ENCODE measurements at regions not wholly inside any gene's neighbourhood (a gene's known extent, or its start where the extent isn't known, plus 50 kb on each side); places are given as distances from the start of the nearest gene placed in this dataset.

GRCh38 chr5:4370218-4370617, 769.9 kb upstream of the ADAMTS16 start:
- no peaks in the 10 kb centered on the region for H3K79me2 ChIP-seq (ENCODE audit: control insufficient read depth, insufficient read depth, low read length, unreplicated experiment)
- no peak overlapping the region for H3K27ac ChIP-seq (ENCODE audit: low read depth, low read length)
- no peaks in the 10 kb centered on the region for H3K36me3 ChIP-seq (ENCODE audit: insufficient read depth, low read length)
- H3K4me1 ChIP-seq (ENCODE audit: control insufficient read depth, insufficient read depth, low read length, unreplicated experiment): no peaks in the 10 kb centered on the region
- no peak overlapping the region for H2AFZ ChIP-seq (ENCODE audit: low read length, unreplicated experiment)
- no peak overlapping the region for H3K4me3 ChIP-seq (ENCODE audit: low read depth, low read length)
- H3K27me3 ChIP-seq (ENCODE audit: insufficient read depth, low read length): no peaks in the 10 kb centered on the region

- H3K79me2 ChIP-seq (ENCODE audit: control insufficient read depth, insufficient read depth, low read length, unreplicated experiment): no peaks in the 10 kb centered on the region
- H2AFZ ChIP-seq (ENCODE audit: low read length, unreplicated experiment): no peak overlapping the region
- H3K27ac ChIP-seq (ENCODE audit: low read depth, low read length): no peak overlapping the region
- no peaks in the 10 kb centered on the region for H3K36me3 ChIP-seq (ENCODE audit: insufficient read depth, low read length)
- no peaks in the 10 kb centered on the region for H3K4me1 ChIP-seq (ENCODE audit: control insufficient read depth, insufficient read depth, low read length, unreplicated experiment)
- no peak overlapping the region for H3K4me3 ChIP-seq (ENCODE audit: low read depth, low read length)
- no peaks in the 10 kb centered on the region for H3K27me3 ChIP-seq (ENCODE audit: insufficient read depth, low read length)
Measured at GRCh38 chr5:4372481-4372880, 767.6 kb upstream of the ADAMTS16 start.

- Histone ChIP-seq H3K4me3 (ENCODE audit: low read depth, low read length) (no peak overlapping the region), H3K27ac (ENCODE audit: low read depth, low read length) (no peak overlapping the region), H3K79me2 (ENCODE audit: control insufficient read depth, insufficient read depth, low read length, unreplicated experiment) (no peaks in the 10 kb centered on the region), H2AFZ (ENCODE audit: low read length, unreplicated experiment) (no peak overlapping the region), H3K4me1 (ENCODE audit: control insufficient read depth, insufficient read depth, low read length, unreplicated experiment) (no peaks in the 10 kb centered on the region), H3K27me3 (ENCODE audit: insufficient read depth, low read length) (no peaks in the 10 kb centered on the region), H3K36me3 (ENCODE audit: insufficient read depth, low read length) (no peaks in the 10 kb centered on the region)
Measured at GRCh38 chr5:4373051-4373820, 766.9 kb upstream of the ADAMTS16 start.

- Histone ChIP-seq H3K27me3 (ENCODE audit: insufficient read depth, low read length) (no peaks in the 10 kb centered on the region), H3K4me3 (ENCODE audit: low read depth, low read length) (no peak overlapping the region), H3K4me1 (ENCODE audit: control insufficient read depth, insufficient read depth, low read length, unreplicated experiment) (no peaks in the 10 kb centered on the region), H2AFZ (ENCODE audit: low read length, unreplicated experiment) (no peak overlapping the region), H3K36me3 (ENCODE audit: insufficient read depth, low read length) (no peaks in the 10 kb centered on the region), H3K27ac (ENCODE audit: low read depth, low read length) (no peak overlapping the region), H3K79me2 (ENCODE audit: control insufficient read depth, insufficient read depth, low read length, unreplicated experiment) (no peaks in the 10 kb centered on the region)
Measured at GRCh38 chr5:4374866-4375265, 765.3 kb upstream of the ADAMTS16 start.

GRCh38 chr5:4375640-4376039, 764.5 kb upstream of the ADAMTS16 start:
- no peak overlapping the region for H3K4me3 ChIP-seq (ENCODE audit: low read depth, low read length)
- H2AFZ ChIP-seq (ENCODE audit: low read length, unreplicated experiment): no peak overlapping the region
- no peaks in the 10 kb centered on the region for H3K79me2 ChIP-seq (ENCODE audit: control insufficient read depth, insufficient read depth, low read length, unreplicated experiment)
- H3K27ac ChIP-seq (ENCODE audit: low read depth, low read length): no peak overlapping the region
- no peaks in the 10 kb centered on the region for H3K4me1 ChIP-seq (ENCODE audit: control insufficient read depth, insufficient read depth, low read length, unreplicated experiment)
- H3K27me3 ChIP-seq (ENCODE audit: insufficient read depth, low read length): no peaks in the 10 kb centered on the region
- no peaks in the 10 kb centered on the region for H3K36me3 ChIP-seq (ENCODE audit: insufficient read depth, low read length)

- Histone ChIP-seq H3K36me3 (ENCODE audit: insufficient read depth, low read length) (no peaks in the 10 kb centered on the region), H3K4me1 (ENCODE audit: control insufficient read depth, insufficient read depth, low read length, unreplicated experiment) (no peaks in the 10 kb centered on the region), H3K27me3 (ENCODE audit: insufficient read depth, low read length) (no peaks in the 10 kb centered on the region), H3K4me3 (ENCODE audit: low read depth, low read length) (no peak overlapping the region), H3K27ac (ENCODE audit: low read depth, low read length) (no peak overlapping the region), H2AFZ (ENCODE audit: low read length, unreplicated experiment) (no peak overlapping the region), H3K79me2 (ENCODE audit: control insufficient read depth, insufficient read depth, low read length, unreplicated experiment) (no peaks in the 10 kb centered on the region)
Measured at GRCh38 chr5:4383102-4383501, 757.0 kb upstream of the ADAMTS16 start.

DNA sequence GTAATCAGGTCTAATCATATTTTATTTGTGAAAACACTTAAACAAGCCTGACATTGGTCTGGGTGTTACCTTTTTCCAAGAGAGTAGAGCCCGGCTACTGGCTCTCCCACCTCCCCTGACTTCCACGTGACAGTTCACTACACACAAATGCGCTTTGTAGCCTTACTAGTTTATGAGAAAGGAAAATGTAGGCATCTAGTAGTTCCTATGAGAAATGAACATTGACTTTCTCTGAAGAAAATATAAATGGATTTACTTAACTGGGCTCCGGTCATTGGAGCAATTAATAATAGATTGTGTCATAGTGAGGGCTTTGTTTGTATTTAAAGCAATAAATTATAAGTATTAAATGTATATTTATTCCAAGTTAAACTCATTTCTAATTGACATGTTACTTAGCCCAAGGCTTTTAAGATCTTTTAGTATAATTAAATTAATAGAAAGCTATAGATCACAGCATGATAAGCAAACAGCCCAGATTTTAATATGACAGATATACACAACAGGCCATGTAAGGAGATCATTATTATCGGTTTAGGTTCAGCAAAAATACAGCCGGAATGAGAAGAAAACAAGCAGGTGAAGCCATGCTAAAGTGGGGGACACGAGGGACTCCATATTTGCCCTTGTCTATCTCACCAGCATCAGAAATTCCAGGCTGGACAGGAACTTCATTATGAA, 756.5 kb upstream of the ADAMTS16 start:
- Histone ChIP-seq H2AFZ (ENCODE audit: low read length, unreplicated experiment) (no peak overlapping the region), H3K36me3 (ENCODE audit: insufficient read depth, low read length) (no peaks in the 10 kb centered on the region), H3K79me2 (ENCODE audit: control insufficient read depth, insufficient read depth, low read length, unreplicated experiment) (no peaks in the 10 kb centered on the region), H3K27me3 (ENCODE audit: insufficient read depth, low read length) (no peaks in the 10 kb centered on the region), H3K27ac (ENCODE audit: low read depth, low read length) (no peak overlapping the region), H3K4me1 (ENCODE audit: control insufficient read depth, insufficient read depth, low read length, unreplicated experiment) (no peaks in the 10 kb centered on the region), H3K4me3 (ENCODE audit: low read depth, low read length) (no peak overlapping the region)

DNA sequence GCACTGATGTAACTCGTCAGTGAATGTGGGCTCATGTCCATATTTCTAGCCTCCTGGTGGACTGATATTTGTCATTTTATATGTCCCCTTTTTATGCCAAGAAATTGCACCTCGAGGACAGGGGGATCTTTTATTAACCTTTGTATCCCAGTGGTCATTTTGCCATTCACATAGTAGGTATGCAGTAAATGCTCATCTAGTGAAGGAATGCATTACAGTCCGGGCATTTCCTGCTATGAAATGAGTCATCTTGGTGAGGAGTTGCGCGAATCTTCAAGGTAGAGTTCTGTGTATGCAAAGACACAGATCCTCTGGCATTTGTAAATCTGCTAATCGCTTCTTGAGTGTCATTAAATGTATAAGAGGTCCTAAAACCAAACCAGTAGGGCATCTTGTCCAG, 755.5 kb upstream of the ADAMTS16 start:
- Histone ChIP-seq H2AFZ (ENCODE audit: low read length, unreplicated experiment) (no peak overlapping the region), H3K27ac (ENCODE audit: low read depth, low read length) (no peak overlapping the region), H3K79me2 (ENCODE audit: control insufficient read depth, insufficient read depth, low read length, unreplicated experiment) (no peaks in the 10 kb centered on the region), H3K4me1 (ENCODE audit: control insufficient read depth, insufficient read depth, low read length, unreplicated experiment) (no peaks in the 10 kb centered on the region), H3K36me3 (ENCODE audit: insufficient read depth, low read length) (no peaks in the 10 kb centered on the region), H3K27me3 (ENCODE audit: insufficient read depth, low read length) (no peaks in the 10 kb centered on the region), H3K4me3 (ENCODE audit: low read depth, low read length) (no peak overlapping the region)

GRCh38 chr5:4386152-4386551, 754.0 kb upstream of the ADAMTS16 start:
- Histone ChIP-seq H3K4me3 (ENCODE audit: low read depth, low read length) (no peak overlapping the region), H3K27me3 (ENCODE audit: insufficient read depth, low read length) (no peaks in the 10 kb centered on the region), H3K27ac (ENCODE audit: low read depth, low read length) (no peak overlapping the region), H3K36me3 (ENCODE audit: insufficient read depth, low read length) (no peaks in the 10 kb centered on the region), H2AFZ (ENCODE audit: low read length, unreplicated experiment) (no peak overlapping the region), H3K4me1 (ENCODE audit: control insufficient read depth, insufficient read depth, low read length, unreplicated experiment) (no peaks in the 10 kb centered on the region), H3K79me2 (ENCODE audit: control insufficient read depth, insufficient read depth, low read length, unreplicated experiment) (no peaks in the 10 kb centered on the region)

DNA sequence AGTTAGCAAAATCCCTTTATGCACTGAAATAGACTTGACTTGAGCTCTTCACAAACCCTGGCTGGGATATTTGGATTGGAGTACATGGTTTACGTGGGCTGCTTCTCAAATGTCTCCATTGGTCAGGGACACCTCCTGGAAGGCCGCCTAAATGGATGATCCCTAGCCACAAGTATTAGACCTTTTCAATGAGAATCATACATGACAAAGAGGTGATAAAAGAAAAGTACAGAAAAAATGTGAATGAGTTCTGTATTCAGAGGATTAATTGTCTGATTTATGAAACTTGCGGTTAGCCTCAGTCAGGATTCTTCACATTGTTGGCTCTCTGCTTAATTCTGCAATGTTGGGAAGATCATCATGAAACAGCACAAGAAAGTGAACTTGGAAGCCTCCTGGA, 752.8 kb upstream of the ADAMTS16 start:
- H3K36me3 ChIP-seq (ENCODE audit: insufficient read depth, low read length): no peaks in the 10 kb centered on the region
- H2AFZ ChIP-seq (ENCODE audit: low read length, unreplicated experiment): no peak overlapping the region
- H3K4me1 ChIP-seq (ENCODE audit: control insufficient read depth, insufficient read depth, low read length, unreplicated experiment): no peaks in the 10 kb centered on the region
- no peaks in the 10 kb centered on the region for H3K27me3 ChIP-seq (ENCODE audit: insufficient read depth, low read length)
- H3K27ac ChIP-seq (ENCODE audit: low read depth, low read length): no peak overlapping the region
- H3K4me3 ChIP-seq (ENCODE audit: low read depth, low read length): no peak overlapping the region
- H3K79me2 ChIP-seq (ENCODE audit: control insufficient read depth, insufficient read depth, low read length, unreplicated experiment): no peaks in the 10 kb centered on the region

DNA sequence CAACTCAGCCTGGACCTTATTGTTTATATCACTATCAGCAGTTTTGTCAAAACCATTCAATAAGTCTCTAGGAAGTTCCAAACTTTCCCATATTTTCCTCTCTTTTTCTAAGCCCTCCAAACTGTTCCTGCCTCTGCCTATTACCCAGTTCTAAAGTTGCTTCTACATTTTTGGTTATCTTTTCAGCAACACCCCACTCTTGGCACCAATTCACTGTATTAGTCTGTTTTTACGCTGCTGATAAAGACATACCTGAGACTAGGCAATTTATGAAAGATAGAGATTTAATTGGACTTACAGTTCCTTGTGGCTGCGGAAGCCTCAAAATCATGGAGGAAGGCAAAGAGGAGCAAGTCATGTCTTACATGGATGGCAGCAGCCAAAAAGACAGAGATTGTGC, 744.4 kb upstream of the ADAMTS16 start:
- Histone ChIP-seq H3K4me3 (ENCODE audit: low read depth, low read length) (no peak overlapping the region), H3K27me3 (ENCODE audit: insufficient read depth, low read length) (no peaks in the 10 kb centered on the region), H3K36me3 (ENCODE audit: insufficient read depth, low read length) (no peaks in the 10 kb centered on the region), H2AFZ (ENCODE audit: low read length, unreplicated experiment) (no peak overlapping the region), H3K79me2 (ENCODE audit: control insufficient read depth, insufficient read depth, low read length, unreplicated experiment) (no peaks in the 10 kb centered on the region), H3K27ac (ENCODE audit: low read depth, low read length) (no peak overlapping the region), H3K4me1 (ENCODE audit: control insufficient read depth, insufficient read depth, low read length, unreplicated experiment) (no peaks in the 10 kb centered on the region)

All from ACC112 (cell line).